ENCODE measurements at regions not wholly inside any gene's neighbourhood (a gene's known extent, or its start where the extent isn't known, plus 50 kb on each side); places are given as distances from the start of the nearest gene placed in this dataset.

DNA sequence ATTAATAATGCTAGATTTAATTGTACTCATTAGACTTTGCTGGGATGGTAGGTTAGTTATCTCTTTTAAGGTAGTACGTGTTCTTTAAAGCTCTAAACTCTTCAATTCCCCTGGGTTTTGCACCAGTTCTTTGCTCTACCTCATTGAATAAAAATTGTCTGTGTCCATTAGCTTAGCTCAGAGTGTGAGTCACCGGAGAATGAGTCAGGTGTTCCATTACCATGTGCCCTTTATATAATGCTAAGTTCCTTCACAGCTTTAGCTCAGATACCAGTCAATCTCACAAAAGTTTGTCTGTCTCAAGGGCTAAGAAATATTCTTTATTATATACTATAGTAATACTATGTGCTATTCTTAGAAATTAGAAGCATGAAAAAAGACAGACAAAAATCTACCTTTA is 339.4 kb downstream of the PRELID2 start:
- no peak overlapping the region for H3K4me3 ChIP-seq (ENCODE audit: low read depth, low read length)
- H3K4me1 ChIP-seq (ENCODE audit: control insufficient read depth, insufficient read depth, low read length), result no peaks in the 10 kb centered on the region
- no peak overlapping the region for H3K9ac ChIP-seq (ENCODE audit: low read depth, low read length)
- no peaks in the 10 kb centered on the region for H3K9me3 ChIP-seq (ENCODE audit: control insufficient read depth, insufficient read depth, low read length)
- H3K36me3 ChIP-seq (ENCODE audit: control insufficient read depth, insufficient read depth, low read length), result no peaks in the 10 kb centered on the region
- no peaks in the 10 kb centered on the region for H3K27me3 ChIP-seq (ENCODE audit: control insufficient read depth, insufficient read depth, low read length)

DNA sequence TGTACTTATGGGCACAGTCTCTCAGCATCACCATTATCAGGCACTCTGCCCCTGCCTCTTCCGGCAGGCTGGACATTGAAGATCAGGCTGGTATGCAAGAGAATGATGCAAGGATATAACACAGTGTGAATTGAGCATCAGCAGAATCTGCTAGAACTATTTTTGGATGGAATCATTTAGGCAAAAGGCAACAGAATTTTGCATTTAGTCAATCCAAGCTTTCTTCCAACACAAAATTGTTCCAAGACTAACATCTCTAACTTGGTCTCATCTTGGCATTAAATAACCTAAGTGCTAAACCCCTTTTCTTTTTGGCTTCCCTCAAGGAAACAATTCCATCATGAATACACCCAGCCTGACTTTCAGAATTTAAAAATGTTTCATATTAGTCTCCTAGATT is 339.9 kb downstream of the PRELID2 start:
- Histone ChIP-seq H3K36me3 (ENCODE audit: control insufficient read depth, insufficient read depth, low read length) (no peaks in the 10 kb centered on the region), H3K4me3 (ENCODE audit: low read depth, low read length) (no peak overlapping the region), H3K27me3 (ENCODE audit: control insufficient read depth, insufficient read depth, low read length) (no peaks in the 10 kb centered on the region), H3K4me1 (ENCODE audit: control insufficient read depth, insufficient read depth, low read length) (no peaks in the 10 kb centered on the region), H3K9me3 (ENCODE audit: control insufficient read depth, insufficient read depth, low read length) (no peaks in the 10 kb centered on the region), H3K9ac (ENCODE audit: low read depth, low read length) (no peak overlapping the region)

DNA sequence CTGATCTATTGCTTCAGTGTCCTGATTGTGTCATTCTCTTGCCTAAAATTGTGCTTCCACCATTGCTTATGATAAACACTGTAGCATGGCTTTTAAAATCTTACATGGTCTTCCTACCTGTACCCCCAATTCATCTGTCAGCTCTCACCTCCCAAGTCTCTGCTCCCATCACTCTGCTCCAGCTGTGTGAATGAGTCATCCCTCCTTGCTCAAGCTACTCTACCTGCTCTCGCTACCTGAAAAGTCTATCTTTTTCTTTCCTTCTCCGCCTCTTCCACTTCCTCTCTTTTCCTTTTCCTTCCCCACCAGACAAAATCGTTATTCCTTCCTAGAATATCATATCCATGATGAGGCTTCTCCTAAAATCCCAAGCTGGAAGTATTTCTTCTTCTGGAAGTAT is 341.7 kb downstream of the PRELID2 start:
- Histone ChIP-seq H3K9ac (ENCODE audit: low read depth, low read length) (no peak overlapping the region), H3K4me1 (ENCODE audit: control insufficient read depth, insufficient read depth, low read length) (no peaks in the 10 kb centered on the region), H3K36me3 (ENCODE audit: control insufficient read depth, insufficient read depth, low read length) (no peaks in the 10 kb centered on the region), H3K27me3 (ENCODE audit: control insufficient read depth, insufficient read depth, low read length) (no peaks in the 10 kb centered on the region), H3K9me3 (ENCODE audit: control insufficient read depth, insufficient read depth, low read length) (no peaks in the 10 kb centered on the region), H3K4me3 (ENCODE audit: low read depth, low read length) (no peak overlapping the region)

DNA sequence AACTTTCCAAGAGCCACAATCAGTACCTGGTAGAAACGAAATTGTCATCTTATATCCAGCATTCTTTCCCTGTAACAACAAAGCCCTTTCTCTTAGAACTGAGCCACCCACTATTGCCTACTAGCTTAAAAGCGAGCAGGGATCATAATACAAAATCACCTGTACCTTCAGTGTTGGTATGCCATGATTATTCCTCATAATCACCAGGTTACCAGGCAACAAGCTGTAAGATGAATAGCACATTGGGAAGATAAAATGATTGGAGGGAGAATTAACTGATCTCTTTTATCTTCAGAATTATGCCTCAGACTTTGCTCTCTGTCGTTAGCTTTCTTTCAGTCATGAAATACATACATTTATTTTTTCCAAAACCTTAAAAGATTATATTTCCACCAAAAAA is 345.6 kb downstream of the PRELID2 start:
- no peaks in the 10 kb centered on the region for H3K4me1 ChIP-seq (ENCODE audit: control insufficient read depth, insufficient read depth, low read length)
- no peaks in the 10 kb centered on the region for H3K27me3 ChIP-seq (ENCODE audit: control insufficient read depth, insufficient read depth, low read length)
- no peak overlapping the region for H3K4me3 ChIP-seq (ENCODE audit: low read depth, low read length)
- no peak overlapping the region for H3K9ac ChIP-seq (ENCODE audit: low read depth, low read length)
- no peaks in the 10 kb centered on the region for H3K36me3 ChIP-seq (ENCODE audit: control insufficient read depth, insufficient read depth, low read length)
- no peaks in the 10 kb centered on the region for H3K9me3 ChIP-seq (ENCODE audit: control insufficient read depth, insufficient read depth, low read length)

DNA sequence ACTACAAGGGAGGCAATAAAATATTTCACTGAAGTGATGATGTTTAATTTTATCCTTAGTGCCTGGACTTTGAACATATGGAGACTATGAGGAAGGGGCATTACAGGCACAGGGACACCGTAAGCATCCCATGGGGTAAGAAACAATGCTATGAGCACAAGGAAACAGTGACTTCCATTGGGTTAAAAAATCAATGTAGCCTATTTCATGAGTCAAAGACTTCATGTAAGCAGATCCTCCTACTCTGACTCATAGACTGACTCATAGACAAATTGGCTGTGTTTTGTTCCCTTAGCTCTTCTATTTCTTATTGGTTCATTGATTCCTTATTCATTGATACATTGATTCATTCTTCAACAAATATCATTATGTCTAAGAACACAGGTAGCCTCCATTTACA is 351.0 kb downstream of the PRELID2 start:
- H3K27me3 ChIP-seq (ENCODE audit: control insufficient read depth, insufficient read depth, low read length), result no peaks in the 10 kb centered on the region
- no peak overlapping the region for H3K4me3 ChIP-seq (ENCODE audit: low read depth, low read length)
- no peaks in the 10 kb centered on the region for H3K9me3 ChIP-seq (ENCODE audit: control insufficient read depth, insufficient read depth, low read length)
- no peaks in the 10 kb centered on the region for H3K36me3 ChIP-seq (ENCODE audit: control insufficient read depth, insufficient read depth, low read length)
- no peak overlapping the region for H3K9ac ChIP-seq (ENCODE audit: low read depth, low read length)
- H3K4me1 ChIP-seq (ENCODE audit: control insufficient read depth, insufficient read depth, low read length), result no peaks in the 10 kb centered on the region

DNA sequence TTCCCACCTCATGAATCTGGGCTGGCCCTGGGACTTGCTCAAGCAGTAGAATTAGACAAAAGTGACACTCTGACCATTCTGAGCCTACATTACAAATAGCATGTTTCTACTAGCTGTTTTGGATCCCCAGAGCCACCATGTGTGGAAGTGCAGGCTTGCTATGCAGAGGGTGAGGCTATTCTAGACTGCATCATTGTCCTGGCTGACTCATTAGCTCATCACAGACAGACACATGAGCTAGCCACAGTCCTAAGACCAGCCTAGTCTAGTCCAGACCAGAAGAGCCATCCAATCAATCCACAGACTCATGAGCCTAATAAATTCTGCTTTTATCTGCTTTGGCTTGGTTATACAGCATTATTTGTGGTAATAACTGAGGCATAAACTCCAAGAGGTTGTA is 351.9 kb downstream of the PRELID2 start:
- Histone ChIP-seq H3K36me3 (ENCODE audit: control insufficient read depth, insufficient read depth, low read length) (no peaks in the 10 kb centered on the region), H3K9ac (ENCODE audit: low read depth, low read length) (no peak overlapping the region), H3K4me1 (ENCODE audit: control insufficient read depth, insufficient read depth, low read length) (no peaks in the 10 kb centered on the region), H3K27me3 (ENCODE audit: control insufficient read depth, insufficient read depth, low read length) (no peaks in the 10 kb centered on the region), H3K4me3 (ENCODE audit: low read depth, low read length) (no peak overlapping the region), H3K9me3 (ENCODE audit: control insufficient read depth, insufficient read depth, low read length) (no peaks in the 10 kb centered on the region)

DNA sequence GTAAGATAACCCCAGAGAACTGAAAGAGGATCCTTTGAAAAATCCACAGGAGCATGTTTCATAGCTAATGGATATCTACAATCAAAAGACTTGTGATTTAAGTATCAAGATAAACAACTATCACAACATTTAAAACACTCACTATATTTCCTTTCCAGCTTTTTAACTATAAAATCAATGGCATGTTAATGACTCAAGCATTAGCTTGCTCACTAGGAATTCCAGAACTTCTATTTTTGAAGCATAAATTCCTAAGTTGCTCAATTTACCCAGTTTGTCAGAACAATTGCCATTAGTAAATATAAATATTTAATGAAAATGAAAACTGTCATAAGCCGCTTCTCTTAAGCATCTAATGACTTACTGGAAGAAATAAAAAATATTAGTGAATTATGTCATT is 355.3 kb downstream of the PRELID2 start:
- H3K9ac ChIP-seq (ENCODE audit: low read depth, low read length), result no peak overlapping the region
- no peaks in the 10 kb centered on the region for H3K9me3 ChIP-seq (ENCODE audit: control insufficient read depth, insufficient read depth, low read length)
- no peaks in the 10 kb centered on the region for H3K27me3 ChIP-seq (ENCODE audit: control insufficient read depth, insufficient read depth, low read length)
- H3K4me1 ChIP-seq (ENCODE audit: control insufficient read depth, insufficient read depth, low read length), result no peaks in the 10 kb centered on the region
- no peaks in the 10 kb centered on the region for H3K36me3 ChIP-seq (ENCODE audit: control insufficient read depth, insufficient read depth, low read length)
- no peak overlapping the region for H3K4me3 ChIP-seq (ENCODE audit: low read depth, low read length)

DNA sequence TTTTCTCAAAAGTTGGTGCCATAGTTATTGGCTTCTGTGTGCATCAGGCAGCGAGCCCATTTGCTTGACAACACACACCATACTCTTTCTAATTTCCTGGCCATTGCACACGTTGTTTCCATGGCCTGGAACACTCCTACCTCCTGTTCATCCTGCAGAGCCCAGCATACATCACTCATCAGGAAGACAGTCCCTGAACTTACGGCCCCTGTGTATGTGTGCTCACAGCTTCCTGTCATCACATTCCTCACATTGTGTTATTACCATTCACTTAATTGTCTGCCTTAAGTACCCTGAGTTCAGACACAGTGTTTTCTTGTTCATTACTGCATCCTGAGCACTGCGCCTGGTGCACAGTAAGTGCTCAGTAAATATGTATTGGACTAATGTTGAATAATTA is 355.9 kb downstream of the PRELID2 start:
- no peak overlapping the region for H3K4me3 ChIP-seq (ENCODE audit: low read depth, low read length)
- H3K9me3 ChIP-seq (ENCODE audit: control insufficient read depth, insufficient read depth, low read length), result no peaks in the 10 kb centered on the region
- H3K36me3 ChIP-seq (ENCODE audit: control insufficient read depth, insufficient read depth, low read length), result no peaks in the 10 kb centered on the region
- no peak overlapping the region for H3K9ac ChIP-seq (ENCODE audit: low read depth, low read length)
- no peaks in the 10 kb centered on the region for H3K27me3 ChIP-seq (ENCODE audit: control insufficient read depth, insufficient read depth, low read length)
- H3K4me1 ChIP-seq (ENCODE audit: control insufficient read depth, insufficient read depth, low read length), result no peaks in the 10 kb centered on the region

DNA sequence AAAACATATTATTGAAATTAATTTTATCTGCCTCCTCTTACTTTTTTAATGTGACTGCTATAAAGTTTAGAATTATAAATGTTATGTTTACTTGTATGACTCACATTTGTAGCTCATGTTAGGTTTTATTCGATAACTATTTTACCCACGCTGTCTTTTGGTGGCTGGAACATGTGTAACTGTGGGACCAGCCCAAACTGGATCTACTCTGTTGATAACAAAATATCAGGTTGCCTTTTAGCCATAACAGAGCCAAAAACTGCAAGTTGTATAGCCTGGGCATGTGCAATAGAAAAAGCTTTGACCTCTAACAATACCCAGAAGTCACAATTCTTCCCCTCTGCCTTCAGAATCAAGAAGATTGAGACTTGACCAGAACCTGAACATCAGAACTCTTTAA is 356.5 kb downstream of the PRELID2 start:
- H3K36me3 ChIP-seq (ENCODE audit: control insufficient read depth, insufficient read depth, low read length), result no peaks in the 10 kb centered on the region
- H3K9ac ChIP-seq (ENCODE audit: low read depth, low read length), result no peak overlapping the region
- no peak overlapping the region for H3K4me3 ChIP-seq (ENCODE audit: low read depth, low read length)
- H3K27me3 ChIP-seq (ENCODE audit: control insufficient read depth, insufficient read depth, low read length), result no peaks in the 10 kb centered on the region
- H3K4me1 ChIP-seq (ENCODE audit: control insufficient read depth, insufficient read depth, low read length), result no peaks in the 10 kb centered on the region
- no peaks in the 10 kb centered on the region for H3K9me3 ChIP-seq (ENCODE audit: control insufficient read depth, insufficient read depth, low read length)

DNA sequence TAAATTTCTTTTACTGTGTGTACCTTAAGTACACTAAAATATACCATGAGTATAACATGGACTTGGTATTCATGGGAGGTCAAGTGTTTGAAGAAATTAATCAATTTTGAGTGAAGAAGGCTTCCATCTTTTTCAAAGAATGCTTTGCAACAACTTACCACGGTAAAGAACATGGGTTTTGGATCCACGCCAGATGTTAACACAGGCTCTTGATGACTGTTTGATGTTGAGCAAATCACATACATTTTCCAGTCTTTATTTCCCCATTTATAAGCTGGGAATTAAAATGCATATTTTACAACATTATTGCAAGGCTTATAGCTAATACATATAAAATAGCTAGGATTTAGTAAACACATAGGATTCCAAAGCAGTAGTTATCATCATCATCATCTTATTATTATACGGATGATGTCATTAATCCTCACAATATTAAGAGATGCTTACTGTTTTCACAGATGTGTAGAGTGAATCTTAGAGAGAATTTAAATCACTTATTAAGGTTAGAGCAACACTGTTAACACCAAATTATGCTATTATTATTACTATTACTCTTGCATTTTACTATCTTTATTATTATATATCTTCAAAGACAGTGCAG is 362.0 kb downstream of the PRELID2 start:
- Histone ChIP-seq H3K4me3 (ENCODE audit: low read depth, low read length) (no peak overlapping the region), H3K9me3 (ENCODE audit: control insufficient read depth, insufficient read depth, low read length) (no peaks in the 10 kb centered on the region), H3K4me1 (ENCODE audit: control insufficient read depth, insufficient read depth, low read length) (no peaks in the 10 kb centered on the region), H3K27me3 (ENCODE audit: control insufficient read depth, insufficient read depth, low read length) (no peaks in the 10 kb centered on the region), H3K36me3 (ENCODE audit: control insufficient read depth, insufficient read depth, low read length) (no peaks in the 10 kb centered on the region), H3K9ac (ENCODE audit: low read depth, low read length) (no peak overlapping the region)

DNA sequence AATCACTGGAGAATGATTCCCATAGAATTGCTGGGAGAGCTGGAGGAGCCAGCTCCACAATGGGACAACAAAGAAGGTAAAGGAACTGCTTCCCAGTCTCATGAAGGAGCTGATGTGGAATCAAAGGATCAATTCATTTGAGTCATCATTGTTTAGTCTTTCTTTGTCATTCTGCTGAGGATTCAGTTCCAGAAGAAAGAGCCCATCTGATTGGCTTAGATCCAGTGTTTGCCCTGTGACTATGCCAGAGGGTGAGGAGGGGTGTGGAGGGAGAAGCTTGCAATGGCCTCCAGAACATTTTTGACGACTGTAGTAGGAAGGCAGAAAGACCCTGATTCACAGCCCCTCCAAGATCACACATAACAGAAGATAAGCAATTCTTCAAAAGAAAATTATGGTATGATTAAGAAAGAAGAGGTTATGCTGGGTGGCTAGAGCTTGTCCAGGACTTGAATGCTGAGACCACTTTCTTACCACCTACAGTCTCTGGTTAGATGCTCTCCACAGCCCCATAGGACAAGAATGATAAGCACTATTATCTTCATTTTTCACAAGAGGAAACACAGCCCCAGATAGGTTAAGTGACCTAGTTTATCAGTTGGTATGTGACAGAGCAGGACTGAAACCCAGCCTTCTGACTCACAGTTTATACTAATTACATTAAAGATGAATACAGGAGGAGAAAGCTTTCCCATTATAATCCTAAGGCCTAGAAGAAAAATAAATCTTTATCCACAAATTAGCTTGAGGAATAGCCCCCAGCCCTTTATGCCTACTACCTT is 363.1 kb downstream of the PRELID2 start:
- H3K4me1 ChIP-seq (ENCODE audit: control insufficient read depth, insufficient read depth, low read length), result no peaks in the 10 kb centered on the region
- H3K9me3 ChIP-seq (ENCODE audit: control insufficient read depth, insufficient read depth, low read length), result no peaks in the 10 kb centered on the region
- no peaks in the 10 kb centered on the region for H3K36me3 ChIP-seq (ENCODE audit: control insufficient read depth, insufficient read depth, low read length)
- no peak overlapping the region for H3K9ac ChIP-seq (ENCODE audit: low read depth, low read length)
- H3K4me3 ChIP-seq (ENCODE audit: low read depth, low read length), result no peak overlapping the region
- no peaks in the 10 kb centered on the region for H3K27me3 ChIP-seq (ENCODE audit: control insufficient read depth, insufficient read depth, low read length)

DNA sequence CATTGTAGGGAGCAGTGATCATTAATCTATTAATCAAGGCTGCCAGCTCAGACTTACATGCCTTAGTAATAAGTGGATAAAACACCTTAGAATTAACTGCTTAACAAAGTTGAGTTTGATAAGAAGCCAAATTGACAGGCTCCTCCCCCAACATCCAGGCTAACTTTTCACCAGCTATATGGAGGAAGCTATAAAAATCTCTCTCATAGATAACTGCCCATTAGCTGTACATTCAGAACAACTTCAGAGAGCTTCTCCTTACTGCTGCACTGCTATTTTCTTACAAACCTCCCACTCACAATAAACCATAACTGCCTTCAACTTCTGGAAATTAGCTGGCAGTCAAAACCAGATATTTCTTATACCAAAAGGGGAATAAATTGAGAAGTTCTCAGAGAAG is 364.1 kb downstream of the PRELID2 start:
- H3K27me3 ChIP-seq (ENCODE audit: control insufficient read depth, insufficient read depth, low read length), result no peaks in the 10 kb centered on the region
- H3K36me3 ChIP-seq (ENCODE audit: control insufficient read depth, insufficient read depth, low read length), result no peaks in the 10 kb centered on the region
- no peaks in the 10 kb centered on the region for H3K9me3 ChIP-seq (ENCODE audit: control insufficient read depth, insufficient read depth, low read length)
- no peak overlapping the region for H3K4me3 ChIP-seq (ENCODE audit: low read depth, low read length)
- H3K4me1 ChIP-seq (ENCODE audit: control insufficient read depth, insufficient read depth, low read length), result no peaks in the 10 kb centered on the region
- H3K9ac ChIP-seq (ENCODE audit: low read depth, low read length), result no peak overlapping the region
